Chondrocyte (in vitro differentiated cells): ENCODE measurements at regions not wholly inside any gene's neighbourhood (a gene's known extent, or its start where the extent isn't known, plus 50 kb on each side); places are given as distances from the start of the nearest gene placed in this dataset.
"Not testable (repeated sequence)": the region's sequence is repeated elsewhere in the genome, so short reads cannot be mapped to it uniquely, and the experiment has no call there.

Source experiments
- DNase-seq: peaks from one replicate; pipeline ENCODE4 v3.0.0; 2021; ENCODE audit warnings: mixed read lengths, low spot score
- H3K27ac Mint-ChIP-seq: one replicate; pipeline ENCODE4 v1.8.0; 2021; ENCODE audit warnings: mild to moderate bottlenecking, moderate library complexity, mixed read lengths; ENCODE audit not compliant: unreplicated experiment
- H3K27me3 Mint-ChIP-seq: 2 replicates; pipeline ENCODE4 v1.8.0; 2021; ENCODE audit warnings: low read depth, mixed read lengths
- H3K36me3 Mint-ChIP-seq: 2 replicates; pipeline ENCODE4 v1.8.0; 2021; ENCODE audit warnings: low read depth, mixed read lengths
- H3K4me1 Mint-ChIP-seq: 2 replicates; pipeline ENCODE4 v1.8.0; 2021; ENCODE audit warnings: low read depth, mild to moderate bottlenecking, mixed read lengths
- H3K4me3 Mint-ChIP-seq: one replicate; pipeline ENCODE4 v1.8.0; 2021; ENCODE audit warnings: mild to moderate bottlenecking, moderate library complexity, mixed read lengths; ENCODE audit not compliant: unreplicated experiment
- H3K9me3 Mint-ChIP-seq: 2 replicates; pipeline ENCODE4 v1.8.0; 2021; ENCODE audit warnings: low read depth, mixed read lengths
- TF ChIP-seq, protein P1 (sequence below): fragments of 200-600 bp; sonication (generic); IDR thresholded peaks from 2 replicates; pipeline ENCODE4 v1.5.0; 2021; ENCODE audit warnings: antibody characterized with exemption, mild to moderate bottlenecking, moderate library complexity

DNA sequence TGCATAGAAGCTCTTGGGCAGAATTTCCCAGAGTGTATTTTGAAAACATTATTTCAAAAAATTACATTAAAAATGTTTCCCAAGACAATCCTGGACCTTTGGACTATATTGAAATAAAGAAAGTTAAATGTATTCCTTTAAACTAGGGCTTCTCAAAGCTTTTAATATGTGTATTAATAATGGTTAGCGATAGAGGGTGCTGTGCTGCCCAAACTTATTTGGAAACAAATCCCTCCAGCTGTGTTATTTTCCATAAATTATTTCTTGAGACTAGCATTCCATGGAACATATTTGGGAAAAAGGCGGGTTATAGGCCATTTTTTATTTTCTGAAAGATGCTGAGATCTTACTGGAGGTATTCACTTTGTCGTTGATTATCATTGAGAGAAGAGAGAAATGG, 397.8 kb upstream of the MIS18BP1 start:
- Mint-ChIP-seq H3K9me3 (peaks cover 1% of the 10 kb centered on the region), H3K4me1 (peaks cover 31% of the 10 kb centered on the region), H3K4me3 (no peak overlapping the region), H3K36me3 (no peaks in the 10 kb centered on the region), H3K27ac (no peak overlapping the region), H3K27me3 (no peaks in the 10 kb centered on the region)
- DNase-seq = no peak
- TF ChIP-seq, protein P1, sequence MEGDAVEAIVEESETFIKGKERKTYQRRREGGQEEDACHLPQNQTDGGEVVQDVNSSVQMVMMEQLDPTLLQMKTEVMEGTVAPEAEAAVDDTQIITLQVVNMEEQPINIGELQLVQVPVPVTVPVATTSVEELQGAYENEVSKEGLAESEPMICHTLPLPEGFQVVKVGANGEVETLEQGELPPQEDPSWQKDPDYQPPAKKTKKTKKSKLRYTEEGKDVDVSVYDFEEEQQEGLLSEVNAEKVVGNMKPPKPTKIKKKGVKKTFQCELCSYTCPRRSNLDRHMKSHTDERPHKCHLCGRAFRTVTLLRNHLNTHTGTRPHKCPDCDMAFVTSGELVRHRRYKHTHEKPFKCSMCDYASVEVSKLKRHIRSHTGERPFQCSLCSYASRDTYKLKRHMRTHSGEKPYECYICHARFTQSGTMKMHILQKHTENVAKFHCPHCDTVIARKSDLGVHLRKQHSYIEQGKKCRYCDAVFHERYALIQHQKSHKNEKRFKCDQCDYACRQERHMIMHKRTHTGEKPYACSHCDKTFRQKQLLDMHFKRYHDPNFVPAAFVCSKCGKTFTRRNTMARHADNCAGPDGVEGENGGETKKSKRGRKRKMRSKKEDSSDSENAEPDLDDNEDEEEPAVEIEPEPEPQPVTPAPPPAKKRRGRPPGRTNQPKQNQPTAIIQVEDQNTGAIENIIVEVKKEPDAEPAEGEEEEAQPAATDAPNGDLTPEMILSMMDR = peak; percentile 66

DNA sequence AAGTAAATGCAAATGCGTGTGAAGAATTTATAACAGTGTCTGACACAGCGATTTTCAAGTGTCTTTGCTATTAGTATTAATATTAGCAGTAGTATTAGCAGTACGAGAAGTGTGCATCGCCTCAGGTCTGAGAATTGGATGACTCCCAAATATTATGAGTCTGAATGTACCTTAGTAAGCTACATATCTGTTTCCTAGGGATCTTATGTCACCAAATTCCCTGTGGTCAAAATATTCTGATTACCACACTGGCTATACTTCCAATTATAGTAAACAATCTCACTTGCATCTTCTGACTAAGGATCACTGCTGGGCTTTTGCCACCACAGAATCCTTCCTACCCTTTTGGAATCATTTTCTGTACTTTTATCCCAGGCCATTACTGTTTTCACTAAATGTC, 396.0 kb upstream of the MIS18BP1 start:
- Mint-ChIP-seq H3K27ac (no peak overlapping the region), H3K27me3 (no peaks in the 10 kb centered on the region), H3K4me3 (no peak overlapping the region), H3K4me1 (peaks cover 31% of the 10 kb centered on the region), H3K36me3 (no peaks in the 10 kb centered on the region), H3K9me3 (peaks cover 3% of the 10 kb centered on the region)
- no peak for DNase-seq
- TF ChIP-seq, protein P1 = no peak

DNA sequence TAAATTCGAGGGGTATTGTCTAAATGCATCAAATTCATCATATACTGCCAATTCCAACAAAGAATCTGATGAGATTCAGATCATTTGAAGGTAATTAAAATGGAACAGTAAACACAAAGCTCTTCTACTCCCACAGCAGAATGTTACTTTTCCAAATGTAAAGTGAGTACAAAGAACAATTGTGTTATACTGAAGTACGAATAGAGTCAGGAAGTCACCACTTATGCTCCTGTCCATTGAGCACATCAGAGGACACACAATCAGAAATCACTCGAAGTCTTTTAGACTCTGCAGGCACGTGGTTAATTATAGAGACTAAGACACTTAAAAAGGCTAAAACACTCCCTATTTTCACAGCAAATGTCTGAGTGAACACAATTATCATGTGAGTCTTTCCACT, 388.5 kb upstream of the MIS18BP1 start:
- Mint-ChIP-seq H3K27ac (no peak overlapping the region), H3K36me3 (peaks cover 1% of the 10 kb centered on the region), H3K4me3 (no peak overlapping the region), H3K27me3 (peaks cover 8% of the 10 kb centered on the region), H3K4me1 (no peaks in the 10 kb centered on the region), H3K9me3 (peaks cover 12% of the 10 kb centered on the region)
- DNase-seq = no peak
- TF ChIP-seq, protein P1 = no peak

DNA sequence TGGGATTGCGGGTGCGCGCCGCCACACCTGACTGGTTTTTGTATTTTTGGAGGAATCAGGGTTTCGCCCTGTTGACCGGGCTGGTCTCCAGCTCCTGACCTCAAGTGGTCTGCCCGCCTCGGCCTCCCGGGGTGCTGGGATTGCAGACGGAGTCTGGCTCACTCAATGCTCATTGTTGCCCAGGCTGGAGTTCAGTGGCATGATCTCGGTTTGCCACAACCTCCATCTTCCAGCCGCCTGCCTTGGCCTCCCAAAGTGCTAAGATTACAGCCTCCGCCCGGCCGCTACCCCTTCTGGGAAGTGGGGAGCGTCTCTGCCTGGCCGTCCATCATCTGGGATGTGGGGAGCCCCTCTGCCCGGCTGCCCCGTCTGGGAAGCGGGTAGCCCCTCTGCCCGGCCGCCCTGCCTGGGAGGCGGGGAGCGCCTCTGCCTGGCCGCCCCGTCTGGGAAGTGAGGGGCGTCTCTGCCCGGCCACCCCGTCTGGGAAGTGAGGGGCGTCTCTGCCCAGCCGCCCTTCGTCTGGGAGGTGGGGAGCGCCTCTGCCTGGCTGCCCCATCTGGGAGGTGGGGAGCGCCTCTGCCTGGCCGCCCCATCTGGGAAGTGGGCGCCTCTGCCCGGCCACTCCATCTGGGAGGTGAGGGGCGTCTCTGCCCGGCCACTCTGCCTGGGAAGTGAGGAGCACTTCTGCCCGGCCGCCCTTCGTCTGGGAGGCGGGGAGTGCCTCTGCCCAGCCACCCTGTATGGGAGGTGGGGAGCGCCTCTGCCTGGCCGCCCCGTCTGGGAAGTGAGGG, 381.8 kb upstream of the MIS18BP1 start:
- not testable (repeated sequence) for H3K4me3 Mint-ChIP-seq, H3K36me3 Mint-ChIP-seq, H3K27me3 Mint-ChIP-seq, H3K9me3 Mint-ChIP-seq, H3K27ac Mint-ChIP-seq, H3K4me1 Mint-ChIP-seq
- DNase-seq = peak; percentile 65

DNA sequence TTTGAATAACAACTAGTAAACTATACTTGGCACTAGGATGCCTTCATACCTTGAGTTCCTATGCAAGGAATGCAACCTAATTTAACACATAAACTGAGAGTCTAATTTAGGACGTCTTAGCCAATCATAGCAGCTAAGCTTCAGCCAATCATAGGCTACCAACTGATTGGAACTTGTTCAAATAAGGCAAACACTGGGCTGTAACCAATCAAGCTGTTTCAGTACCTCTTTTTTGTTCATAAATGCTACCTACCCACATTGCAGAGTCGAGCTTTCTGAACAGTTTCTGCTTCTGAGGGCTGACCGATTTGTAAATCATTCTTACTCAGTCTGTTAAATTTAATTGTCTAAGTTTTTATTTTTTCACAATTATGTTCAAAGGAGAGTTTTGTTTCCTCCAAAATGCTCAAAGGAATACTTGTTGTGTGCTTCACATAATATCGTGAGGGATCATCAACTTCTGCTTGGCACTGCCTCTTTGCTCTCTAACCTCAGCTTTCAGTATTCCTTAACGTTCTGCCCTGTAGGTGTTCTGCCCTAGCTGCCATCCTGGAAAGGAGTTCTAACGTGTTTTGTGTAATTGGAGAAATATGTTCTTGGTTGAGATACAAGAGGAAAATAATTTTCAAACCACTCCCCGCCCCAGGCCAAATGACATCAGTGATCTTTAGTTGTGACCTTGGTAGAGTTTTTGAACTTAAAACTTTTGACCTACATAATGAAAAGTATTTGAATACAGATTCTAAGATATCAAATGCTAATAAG, 380.4 kb upstream of the MIS18BP1 start:
- no peaks in the 10 kb centered on the region for H3K4me1 Mint-ChIP-seq
- no peak overlapping the region for H3K4me3 Mint-ChIP-seq
- H3K36me3 Mint-ChIP-seq = no peaks in the 10 kb centered on the region
- H3K27ac Mint-ChIP-seq = no peak overlapping the region
- DNase-seq = no peak
- peaks cover 5% of the 10 kb centered on the region for H3K27me3 Mint-ChIP-seq
- TF ChIP-seq, protein P1 = no peak
- H3K9me3 Mint-ChIP-seq = peaks cover 11% of the 10 kb centered on the region
